NCI-H82 treated with DMSO at 0.1 percent for 48 hours (cell line): ENCODE measurements at regions not wholly inside any gene's neighbourhood (a gene's known extent, or its start where the extent isn't known, plus 50 kb on each side); places are given as distances from the start of the nearest gene placed in this dataset.
"Not testable (repeated sequence)": the region's sequence is repeated elsewhere in the genome, so short reads cannot be mapped to it uniquely, and the experiment has no call there.

ENCODE experiments used
- DNase-seq: peaks from one replicate; lab custom pipeline; 2025; ENCODE audit not compliant: unreplicated experiment; lab: John Stamatoyannopoulos, UW

- no peak for DNase-seq
Measured at GRCh38 chr5:4013106-4013898, 417.7 kb downstream of the IRX1 start.

- DNase-seq = no peak
Measured at GRCh38 chr5:4015709-4016108, 420.1 kb downstream of the IRX1 start.

GRCh38 chr5:4017076-4017803, 421.6 kb downstream of the IRX1 start:
- DNase-seq = no peak

- no peak for DNase-seq
Measured at GRCh38 chr5:4018007-4018406, 422.4 kb downstream of the IRX1 start.

- DNase-seq = no peak
Measured at GRCh38 chr5:4019009-4019769, 423.6 kb downstream of the IRX1 start.

GRCh38 chr5:4019841-4020240, 424.2 kb downstream of the IRX1 start:
- DNase-seq = no peak

- DNase-seq = no peak
Measured at GRCh38 chr5:4020400-4020799, 424.8 kb downstream of the IRX1 start.

GRCh38 chr5:4022056-4022670, 426.5 kb downstream of the IRX1 start:
- no peak for DNase-seq

- DNase-seq = no peak
Measured at GRCh38 chr5:4023091-4023752, 427.6 kb downstream of the IRX1 start.

GRCh38 chr5:4023753-4024335, 428.2 kb downstream of the IRX1 start:
- no peak for DNase-seq

- no peak for DNase-seq
Measured at GRCh38 chr5:4027088-4027734, 431.6 kb downstream of the IRX1 start.

GRCh38 chr5:4028384-4028783, 432.8 kb downstream of the IRX1 start:
- no peak for DNase-seq

- DNase-seq = not testable (repeated sequence)
Measured at GRCh38 chr5:4033546-4033945, 437.9 kb downstream of the IRX1 start.

- no peak for DNase-seq
Measured at GRCh38 chr5:4036861-4037260, 441.2 kb downstream of the IRX1 start.

GRCh38 chr5:4038994-4039393, 443.4 kb downstream of the IRX1 start:
- DNase-seq = no peak

- no peak for DNase-seq
Measured at GRCh38 chr5:4042311-4042710, 446.7 kb downstream of the IRX1 start.

- DNase-seq = no peak
Measured at GRCh38 chr5:4043135-4043534, 447.5 kb downstream of the IRX1 start.

- DNase-seq = no peak
Measured at GRCh38 chr5:4044881-4045280, 449.2 kb downstream of the IRX1 start.

GRCh38 chr5:4048398-4048797, 452.8 kb downstream of the IRX1 start:
- DNase-seq = no peak

GRCh38 chr5:4050203-4050602, 454.6 kb downstream of the IRX1 start:
- no peak for DNase-seq
